ENCODE measurements at regions not wholly inside any gene's neighbourhood (a gene's known extent, or its start where the extent isn't known, plus 50 kb on each side); places are given as distances from the start of the nearest gene placed in this dataset.

GRCh38 chr3:148238421-148238821, 459.3 kb upstream of the AGTR1 start:
- TF ChIP-seq POLR2AphosphoS5 (IDR thresholded peaks at IDR 0.05; ENCODE audit: low read depth, low read length) (no peak), POLR2A (IDR thresholded peaks at IDR 0.05; ENCODE audit: low read depth, low read length) (no peak), TAF1 (IDR thresholded peaks at IDR 0.05; ENCODE audit: low read depth, low read length) (no peak), PAX5 (IDR thresholded peaks at IDR 0.05; ENCODE audit: insufficient read depth, low read length, severe bottlenecking) (no peak), SPI1 (IDR thresholded peaks at IDR 0.05; ENCODE audit: low read depth, low read length) (no peak)

Data from GM12891 (cell line).